ENCODE measurements at regions not wholly inside any gene's neighbourhood (a gene's known extent, or its start where the extent isn't known, plus 50 kb on each side); places are given as distances from the start of the nearest gene placed in this dataset.

DNA sequence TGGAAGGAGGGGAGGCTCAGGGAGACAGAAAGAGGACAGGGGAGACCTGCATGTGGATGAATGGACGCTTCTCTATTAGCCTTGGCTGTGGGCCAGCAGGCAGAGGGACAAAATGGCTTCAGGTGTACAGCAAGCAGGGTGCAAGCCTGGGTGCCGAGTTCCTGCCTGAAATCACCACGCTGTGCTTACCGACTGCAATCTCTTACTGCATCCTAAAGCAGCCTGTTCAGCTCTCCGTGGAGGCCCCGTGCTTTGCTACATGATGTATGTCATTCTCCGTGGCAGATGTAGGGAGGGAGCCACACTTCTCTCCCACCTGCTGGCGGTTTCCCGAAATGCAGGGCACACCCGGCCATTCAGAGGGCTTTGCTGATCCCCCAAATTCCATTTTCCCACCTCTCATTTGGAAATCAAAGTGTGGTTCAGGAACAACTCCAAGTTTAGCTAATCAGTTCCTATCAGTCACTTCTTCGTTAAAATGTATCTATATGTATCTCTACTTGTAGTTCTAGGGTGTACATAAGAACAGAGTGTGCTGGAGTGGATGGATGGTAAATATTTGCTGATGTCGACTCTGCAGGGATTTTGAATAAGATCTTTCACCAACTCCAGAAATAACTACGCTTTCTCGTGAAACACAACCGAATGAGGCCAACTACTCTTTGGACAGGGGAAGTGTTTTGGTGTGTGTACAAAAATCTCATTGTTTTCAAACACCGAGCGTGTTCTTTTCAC is 122.3 kb upstream of the BACE2 start:
- DNase-seq (ENCODE audit: low read depth in 2 of 2): no peak

GRCh38 chr21:41048145-41048544 is 119.8 kb upstream of the BACE2 start:
- no peak for DNase-seq (ENCODE audit: low read depth in 2 of 2)

DNA sequence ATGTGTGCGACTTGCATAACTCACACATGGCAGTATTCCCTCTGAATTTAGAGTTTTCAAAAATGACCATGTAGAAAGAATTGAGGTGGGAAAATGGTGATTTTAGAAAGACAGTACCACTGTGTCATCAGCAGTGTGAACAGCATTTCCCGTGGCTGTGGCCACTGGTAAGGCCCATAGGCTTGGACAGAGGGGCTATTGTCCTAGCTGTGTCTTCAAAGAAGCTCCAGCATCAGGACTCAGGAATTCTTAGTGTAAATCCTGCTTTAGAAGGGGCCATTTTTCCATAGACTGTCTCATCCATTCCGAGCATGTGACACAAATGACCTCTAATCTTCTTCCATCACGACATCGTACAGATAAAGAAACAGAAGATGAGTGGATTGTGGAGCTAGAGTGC is 119.3 kb upstream of the BACE2 start:
- DNase-seq (ENCODE audit: low read depth in 2 of 2): no peak

- DNase-seq (ENCODE audit: low read depth in 2 of 2): no peak
Observed at GRCh38 chr21:41052820-41053555, 115.0 kb upstream of the BACE2 start.

DNA sequence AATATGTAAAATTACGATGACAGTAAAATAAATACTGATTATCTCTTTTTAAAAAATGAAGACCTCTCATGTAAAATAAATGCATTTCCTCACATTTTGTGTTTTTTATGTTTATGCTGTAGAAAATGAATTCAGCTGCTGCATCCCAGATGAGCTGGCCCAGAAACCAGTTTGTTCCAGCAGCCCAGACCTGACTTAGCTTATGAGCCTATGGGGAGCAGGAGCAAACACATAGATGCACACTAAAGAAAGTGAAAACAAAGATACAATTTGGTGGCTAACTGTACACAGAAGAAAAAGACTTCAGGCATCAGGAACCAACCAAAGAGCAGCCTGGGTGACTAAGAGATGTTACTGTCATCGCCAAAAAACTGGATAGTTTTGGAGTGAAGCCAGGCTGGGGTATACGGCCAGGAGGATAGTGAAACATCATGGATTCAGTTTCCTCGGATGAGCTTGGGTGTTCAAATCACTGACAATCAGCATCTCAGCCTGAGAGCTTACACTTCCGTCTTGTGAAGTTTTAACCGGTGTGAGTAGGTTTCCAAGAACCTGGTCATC is 113.9 kb upstream of the BACE2 start:
- DNase-seq (ENCODE audit: low read depth in 2 of 2): no peak

GRCh38 chr21:41055266-41055665 is 112.7 kb upstream of the BACE2 start:
- DNase-seq (ENCODE audit: low read depth in 2 of 2): no peak

GRCh38 chr21:41059871-41060270 is 108.1 kb upstream of the BACE2 start:
- DNase-seq (ENCODE audit: low read depth in 2 of 2): no peak

DNA sequence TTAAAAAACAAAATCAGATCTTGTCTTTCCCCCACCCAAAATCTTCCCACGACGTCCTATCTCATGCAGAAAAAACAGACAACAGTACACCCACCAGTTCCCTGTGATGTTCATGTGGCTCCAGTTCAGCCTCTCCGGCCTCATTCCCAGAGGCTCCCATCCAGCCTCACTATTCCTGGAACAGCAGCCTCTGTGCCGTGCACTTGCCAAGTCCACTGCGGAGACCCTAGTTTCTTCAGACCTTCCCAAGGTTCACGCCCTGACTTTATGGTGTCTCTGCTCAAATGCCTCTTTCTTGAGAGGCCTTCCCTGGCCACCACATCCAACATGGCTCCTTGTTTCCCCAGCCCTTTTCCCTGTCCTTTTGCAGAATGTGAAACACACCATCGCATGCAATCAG is 106.3 kb upstream of the BACE2 start:
- no peak for DNase-seq (ENCODE audit: low read depth in 2 of 2)

- no peak for DNase-seq (ENCODE audit: low read depth in 2 of 2)
Observed at GRCh38 chr21:41064334-41064791, 103.6 kb upstream of the BACE2 start.

- DNase-seq (ENCODE audit: low read depth in 2 of 2): no peak
Observed at GRCh38 chr21:41064951-41065350, 103.0 kb upstream of the BACE2 start.

GRCh38 chr21:41065539-41065938 is 102.4 kb upstream of the BACE2 start:
- DNase-seq (ENCODE audit: low read depth in 2 of 2): no peak

- DNase-seq (ENCODE audit: low read depth in 2 of 2): no peak
Observed at GRCh38 chr21:41066086-41066938, 101.6 kb upstream of the BACE2 start.

GRCh38 chr21:41067709-41068108 is 100.3 kb upstream of the BACE2 start:
- no peak for DNase-seq (ENCODE audit: low read depth in 2 of 2)

GRCh38 chr21:41068496-41068895 is 99.5 kb upstream of the BACE2 start:
- DNase-seq (ENCODE audit: low read depth in 2 of 2): no peak

DNA sequence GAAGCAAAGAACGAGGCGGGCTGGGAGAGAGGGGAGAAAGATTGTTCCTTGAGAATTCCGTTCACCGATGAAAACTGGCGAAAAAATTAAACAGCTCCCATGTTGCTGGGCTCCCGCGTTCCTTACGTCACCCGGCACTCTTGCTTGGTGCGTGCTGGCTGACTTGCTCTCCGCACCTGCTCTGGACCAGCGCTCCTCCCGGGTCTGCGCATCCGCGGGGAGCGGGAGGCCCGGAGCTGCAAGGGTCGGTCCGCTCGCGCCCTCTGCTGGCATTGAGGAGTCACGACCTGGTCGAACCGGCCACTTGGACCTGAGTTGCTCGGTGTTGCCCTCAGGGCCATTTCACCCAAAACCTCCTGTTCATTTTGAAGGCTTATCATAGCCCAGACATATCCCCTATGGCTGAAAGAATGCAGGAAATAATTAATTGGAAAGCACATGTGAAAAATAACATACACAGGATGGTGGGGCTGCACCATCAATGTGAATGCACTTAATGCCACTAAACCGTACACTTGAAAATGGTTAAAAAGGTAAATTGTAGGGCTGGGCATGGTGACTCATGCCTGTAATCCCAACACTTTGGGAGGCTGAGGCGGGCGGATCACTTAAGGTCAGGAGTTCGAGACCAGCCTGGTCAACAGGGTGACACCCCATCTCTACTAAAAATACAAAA is 98.9 kb upstream of the BACE2 start:
- peak; percentile 10 to 21 for DNase-seq (ENCODE audit: low read depth in 2 of 2)

- DNase-seq (ENCODE audit: low read depth in 2 of 2): no peak
Observed at GRCh38 chr21:41070284-41070683, 97.7 kb upstream of the BACE2 start.

DNA sequence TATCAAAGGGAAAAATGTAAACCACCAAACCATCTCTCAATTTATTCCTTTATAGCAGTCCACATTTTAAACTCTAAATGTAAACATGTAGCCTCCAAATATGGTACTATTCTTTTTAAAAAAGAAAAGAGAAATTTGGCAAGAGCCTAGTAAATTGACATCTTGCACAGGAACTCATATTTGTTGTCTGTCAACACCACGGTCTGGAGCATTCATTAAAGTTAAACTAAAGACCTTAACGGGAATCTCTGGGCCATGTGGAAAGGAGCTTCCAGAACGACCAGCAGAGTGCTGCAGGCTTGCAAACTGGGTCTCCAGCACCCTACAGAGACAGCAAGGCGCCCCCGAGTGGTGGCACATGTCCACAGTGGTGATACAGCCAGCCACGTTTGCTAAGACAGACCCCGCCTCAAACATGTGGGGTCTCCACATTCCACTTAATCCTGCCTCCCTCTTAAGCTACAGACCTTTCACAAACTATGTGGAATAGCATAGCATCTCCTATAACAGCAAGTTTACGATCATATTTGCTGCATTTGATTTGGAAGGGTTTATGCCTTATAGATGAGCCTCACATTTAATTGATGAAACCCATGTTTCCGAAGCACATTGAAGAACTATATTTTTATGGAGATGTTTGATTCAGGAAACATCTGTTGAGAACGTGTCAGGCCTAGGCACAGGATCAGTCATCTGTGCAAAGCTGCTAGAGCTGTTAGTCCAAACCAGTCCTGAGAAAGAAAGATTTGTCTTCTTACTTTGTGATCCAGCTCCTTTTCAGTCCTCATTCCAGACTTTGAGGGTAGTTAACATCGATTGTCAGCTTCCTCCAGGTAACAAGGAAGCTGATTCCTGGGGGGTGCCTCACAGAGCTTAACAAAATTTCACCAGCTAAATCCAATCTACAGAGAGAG is 96.4 kb upstream of the BACE2 start:
- no peak for DNase-seq (ENCODE audit: low read depth in 2 of 2)

DNA sequence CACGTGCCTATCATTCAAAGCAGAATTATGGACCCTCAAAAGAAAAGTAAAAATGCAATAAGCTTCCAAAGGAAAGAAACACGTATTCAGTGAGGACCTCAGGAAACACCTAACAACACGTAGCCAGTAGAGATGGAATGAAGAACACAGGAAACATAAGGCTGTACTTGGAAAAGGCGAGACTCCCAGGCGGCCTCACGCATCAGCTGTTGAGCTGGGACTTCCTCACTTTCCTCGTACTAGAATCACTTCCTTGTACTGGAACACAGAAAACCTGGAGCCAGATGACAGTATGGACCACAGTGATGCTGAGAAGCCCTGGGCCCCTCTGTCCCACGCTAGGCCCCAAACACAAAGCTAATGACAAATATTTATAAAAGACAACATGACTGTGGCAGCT is 94.4 kb upstream of the BACE2 start:
- no peak for DNase-seq (ENCODE audit: low read depth in 2 of 2)

DNA sequence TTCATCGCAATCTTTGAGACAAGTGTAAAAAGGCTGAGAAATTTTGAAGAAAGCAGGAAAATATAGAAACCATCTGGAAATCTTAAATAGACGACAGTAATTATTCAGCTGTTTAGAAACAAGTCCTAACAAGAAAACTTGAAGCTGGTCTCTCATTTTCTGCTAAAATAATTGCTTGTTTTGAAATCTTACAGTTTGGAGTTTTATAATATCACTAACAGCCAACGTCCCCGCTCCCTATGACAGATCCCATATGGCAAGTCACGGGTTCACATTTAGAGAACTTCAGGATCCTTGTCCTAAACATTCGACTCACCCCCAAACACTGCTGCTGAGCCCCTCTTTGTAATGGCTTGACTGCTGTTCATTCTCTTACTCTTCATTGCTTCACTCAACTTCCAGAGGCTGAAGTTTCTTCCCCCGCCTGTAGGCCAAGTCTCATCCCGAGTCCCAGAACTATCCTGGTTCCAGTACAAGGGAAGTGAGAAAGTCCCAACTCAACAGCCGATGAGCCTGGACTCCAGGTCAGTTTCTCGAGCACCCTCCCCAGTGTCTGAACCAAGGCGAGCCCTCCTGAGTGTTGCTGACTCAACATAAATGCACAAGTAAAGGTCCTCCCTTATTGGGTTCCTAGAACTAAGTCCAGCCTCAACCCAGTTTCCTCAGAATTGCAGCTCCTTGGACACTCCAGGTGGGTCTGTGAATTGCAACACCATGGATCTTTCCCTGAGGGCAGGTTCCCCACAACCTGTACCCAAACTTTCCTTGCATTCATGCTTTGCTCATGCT is 93.4 kb upstream of the BACE2 start:
- DNase-seq (ENCODE audit: low read depth in 2 of 2): no peak

GRCh38 chr21:41075656-41076055 is 92.3 kb upstream of the BACE2 start:
- no peak for DNase-seq (ENCODE audit: low read depth in 2 of 2)
